Osteoblast (primary cell): ENCODE measurements at regions not wholly inside any gene's neighbourhood (a gene's known extent, or its start where the extent isn't known, plus 50 kb on each side); places are given as distances from the start of the nearest gene placed in this dataset.

Experiments
- DNase-seq: peaks from one replicate; pipeline ENCODE4 v3.0.0; 2011; ENCODE audit warnings: low spot score, mixed read lengths; ENCODE audit not compliant: insufficient read length; ENCODE audit errors: missing footprints
- H2AFZ ChIP-seq: 2 replicates; pipeline ENCODE4 v1.6.0; 2011; ENCODE audit warnings: mild to moderate bottlenecking, low read length
- H3K27ac ChIP-seq: 2 replicates; pipeline ENCODE4 v1.5.1; 2011; ENCODE audit warnings: mild to moderate bottlenecking, low read depth, low read length, moderate library complexity
- H3K27me3 ChIP-seq: 2 replicates; pipeline ENCODE4 v1.6.0; 2012; ENCODE audit warnings: mild to moderate bottlenecking, control low read depth, inconsistent platforms, low read length, moderate library complexity; ENCODE audit not compliant: insufficient read depth
- H3K36me3 ChIP-seq: 2 replicates; pipeline ENCODE4 v1.5.1; 2011; ENCODE audit warnings: mild to moderate bottlenecking, low read length, control low read depth, moderate library complexity; ENCODE audit not compliant: insufficient read depth
- H3K4me1 ChIP-seq: 2 replicates; pipeline ENCODE4 v1.5.1; 2011; ENCODE audit warnings: mild to moderate bottlenecking, low read length, control low read depth, moderate library complexity; ENCODE audit not compliant: insufficient read depth
- H3K4me2 ChIP-seq: 2 replicates; pipeline ENCODE4 v1.6.0; 2011; ENCODE audit warnings: mild to moderate bottlenecking, low read length; ENCODE audit not compliant: insufficient read depth
- H3K4me3 ChIP-seq: fragments of 200-600 bp; sonication (generic); 3 replicates; pipeline ENCODE4 v1.5.1; 2012; ENCODE audit warnings: mild to moderate bottlenecking, low read length, inconsistent platforms; ENCODE audit not compliant: insufficient read depth
- H3K79me2 ChIP-seq: 2 replicates; pipeline ENCODE4 v1.6.0; 2012; ENCODE audit warnings: mild to moderate bottlenecking, low read length, control low read depth, inconsistent platforms; ENCODE audit not compliant: insufficient read depth
- H3K9me3 ChIP-seq: 2 replicates; pipeline ENCODE4 v1.5.1; 2011; ENCODE audit warnings: low read depth, low read length, control low read depth
- H4K20me1 ChIP-seq: 2 replicates; pipeline ENCODE4 v1.6.0; 2012; ENCODE audit warnings: mild to moderate bottlenecking, low read length, control low read depth; ENCODE audit not compliant: insufficient read depth
- TF ChIP-seq, protein P1 (sequence below): IDR thresholded peaks from 2 replicates; pipeline ENCODE4 v1.5.1; 2011; ENCODE audit warnings: mild to moderate bottlenecking, low read depth, low read length, moderate library complexity; ENCODE audit errors: extremely low read depth

DNA sequence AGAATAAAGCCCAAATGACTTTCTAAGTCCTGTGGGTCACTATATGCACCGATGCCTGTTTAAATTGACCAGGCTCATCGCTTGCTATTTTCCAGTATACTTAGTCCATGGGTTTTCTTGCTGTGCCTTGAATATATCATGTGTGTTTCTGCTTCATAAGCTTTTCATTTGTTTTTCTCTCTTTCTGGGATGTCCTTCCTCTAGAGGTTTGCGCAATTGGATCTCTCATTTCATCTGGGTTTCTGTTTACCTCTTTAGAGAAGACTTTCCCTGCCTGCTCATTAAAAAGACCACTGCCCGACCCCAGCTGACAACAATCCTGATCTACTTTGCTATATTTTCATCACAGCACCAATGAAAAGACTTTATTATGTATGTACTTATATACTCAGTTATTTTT, 150.9 kb upstream of the CYRIA start:
- Histone ChIP-seq H3K4me1 (no peaks in the 10 kb centered on the region), H3K36me3 (no peaks in the 10 kb centered on the region), H3K27me3 (no peaks in the 10 kb centered on the region), H3K79me2 (no peaks in the 10 kb centered on the region), H3K27ac (no peak overlapping the region), H3K9me3 (no peaks in the 10 kb centered on the region), H3K4me3 (no peak overlapping the region), H2AFZ (no peak overlapping the region), H4K20me1 (no peaks in the 10 kb centered on the region), H3K4me2 (no peak overlapping the region)
- no peak for DNase-seq
- TF ChIP-seq, protein P1, sequence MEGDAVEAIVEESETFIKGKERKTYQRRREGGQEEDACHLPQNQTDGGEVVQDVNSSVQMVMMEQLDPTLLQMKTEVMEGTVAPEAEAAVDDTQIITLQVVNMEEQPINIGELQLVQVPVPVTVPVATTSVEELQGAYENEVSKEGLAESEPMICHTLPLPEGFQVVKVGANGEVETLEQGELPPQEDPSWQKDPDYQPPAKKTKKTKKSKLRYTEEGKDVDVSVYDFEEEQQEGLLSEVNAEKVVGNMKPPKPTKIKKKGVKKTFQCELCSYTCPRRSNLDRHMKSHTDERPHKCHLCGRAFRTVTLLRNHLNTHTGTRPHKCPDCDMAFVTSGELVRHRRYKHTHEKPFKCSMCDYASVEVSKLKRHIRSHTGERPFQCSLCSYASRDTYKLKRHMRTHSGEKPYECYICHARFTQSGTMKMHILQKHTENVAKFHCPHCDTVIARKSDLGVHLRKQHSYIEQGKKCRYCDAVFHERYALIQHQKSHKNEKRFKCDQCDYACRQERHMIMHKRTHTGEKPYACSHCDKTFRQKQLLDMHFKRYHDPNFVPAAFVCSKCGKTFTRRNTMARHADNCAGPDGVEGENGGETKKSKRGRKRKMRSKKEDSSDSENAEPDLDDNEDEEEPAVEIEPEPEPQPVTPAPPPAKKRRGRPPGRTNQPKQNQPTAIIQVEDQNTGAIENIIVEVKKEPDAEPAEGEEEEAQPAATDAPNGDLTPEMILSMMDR: no peak

- no peak overlapping the region for H3K4me2 ChIP-seq
- TF ChIP-seq, protein P1: no peak
- DNase-seq: no peak
Observed at GRCh38 chr2:16816016-16816415, 150.4 kb upstream of the CYRIA start.

GRCh38 chr2:16813593-16813992, 148.0 kb upstream of the CYRIA start:
- no peak overlapping the region for H3K4me3 ChIP-seq
- H3K9me3 ChIP-seq: no peaks in the 10 kb centered on the region
- no peak overlapping the region for H3K4me2 ChIP-seq
- TF ChIP-seq, protein P1: no peak
- H3K27ac ChIP-seq: no peak overlapping the region
- H2AFZ ChIP-seq: no peak overlapping the region
- no peaks in the 10 kb centered on the region for H3K79me2 ChIP-seq
- DNase-seq: no peak
- no peaks in the 10 kb centered on the region for H4K20me1 ChIP-seq
- no peaks in the 10 kb centered on the region for H3K36me3 ChIP-seq
- H3K27me3 ChIP-seq: no peaks in the 10 kb centered on the region
- no peaks in the 10 kb centered on the region for H3K4me1 ChIP-seq

More at GRCh38 chr2:16816016-16816415, 150.4 kb upstream of the CYRIA start:
- H3K27ac ChIP-seq: no peak overlapping the region
- no peaks in the 10 kb centered on the region for H3K27me3 ChIP-seq
- no peaks in the 10 kb centered on the region for H3K36me3 ChIP-seq
- H3K4me3 ChIP-seq: no peak overlapping the region
- no peaks in the 10 kb centered on the region for H3K9me3 ChIP-seq
- H2AFZ ChIP-seq: no peak overlapping the region
- no peaks in the 10 kb centered on the region for H3K4me1 ChIP-seq
- H4K20me1 ChIP-seq: no peaks in the 10 kb centered on the region
- no peaks in the 10 kb centered on the region for H3K79me2 ChIP-seq

- H3K4me3 ChIP-seq: no peak overlapping the region
- H3K79me2 ChIP-seq: no peaks in the 10 kb centered on the region
- H3K4me1 ChIP-seq: no peaks in the 10 kb centered on the region
- no peak for DNase-seq
- no peaks in the 10 kb centered on the region for H4K20me1 ChIP-seq
- H3K36me3 ChIP-seq: no peaks in the 10 kb centered on the region
- TF ChIP-seq, protein P1: no peak
- no peak overlapping the region for H3K27ac ChIP-seq
- no peaks in the 10 kb centered on the region for H3K9me3 ChIP-seq
- H3K4me2 ChIP-seq: no peak overlapping the region
- H2AFZ ChIP-seq: no peak overlapping the region
- H3K27me3 ChIP-seq: no peaks in the 10 kb centered on the region
Observed at GRCh38 chr2:16798472-16798871, 132.8 kb upstream of the CYRIA start.
